ENCODE measurements at regions not wholly inside any gene's neighbourhood (a gene's known extent, or its start where the extent isn't known, plus 50 kb on each side); places are given as distances from the start of the nearest gene placed in this dataset.
"Not testable (repeated sequence)": the region's sequence is repeated elsewhere in the genome, so short reads cannot be mapped to it uniquely, and the experiment has no call there.

- not testable (repeated sequence) for DNase-seq (ENCODE audit: low read depth)
Measured at GRCh38 chr17:72472853-72473390, 352.1 kb downstream of the SOX9 start.

- no peak for DNase-seq (ENCODE audit: low read depth)
Measured at GRCh38 chr17:72474243-72474642, 353.4 kb downstream of the SOX9 start.

- no peak for DNase-seq (ENCODE audit: low read depth)
Measured at GRCh38 chr17:72474719-72475477, 354.1 kb downstream of the SOX9 start.

GRCh38 chr17:72476134-72476533, 355.3 kb downstream of the SOX9 start:
- no peak for DNase-seq (ENCODE audit: low read depth)

- DNase-seq (ENCODE audit: low read depth) = no peak
Measured at GRCh38 chr17:72476575-72476986, 355.8 kb downstream of the SOX9 start.

- no peak for DNase-seq (ENCODE audit: low read depth)
Measured at GRCh38 chr17:72477491-72477890, 356.7 kb downstream of the SOX9 start.

- DNase-seq (ENCODE audit: low read depth) = no peak
Measured at GRCh38 chr17:72479113-72479512, 358.3 kb downstream of the SOX9 start.

GRCh38 chr17:72481572-72481971, 360.8 kb downstream of the SOX9 start:
- DNase-seq (ENCODE audit: low read depth) = no peak

- no peak for DNase-seq (ENCODE audit: low read depth)
Measured at GRCh38 chr17:72485596-72485995, 364.8 kb downstream of the SOX9 start.

- no peak for DNase-seq (ENCODE audit: low read depth)
Measured at GRCh38 chr17:72486806-72487205, 366.0 kb downstream of the SOX9 start.

GRCh38 chr17:72487731-72488494, 367.1 kb downstream of the SOX9 start:
- DNase-seq (ENCODE audit: low read depth) = no peak

- no peak for DNase-seq (ENCODE audit: low read depth)
Measured at GRCh38 chr17:72488555-72489271, 367.9 kb downstream of the SOX9 start.

- no peak for DNase-seq (ENCODE audit: low read depth)
Measured at GRCh38 chr17:72489272-72489641, 368.4 kb downstream of the SOX9 start.

GRCh38 chr17:72491102-72491501, 370.3 kb downstream of the SOX9 start:
- DNase-seq (ENCODE audit: low read depth) = no peak

GRCh38 chr17:72492494-72492893, 371.7 kb downstream of the SOX9 start:
- no peak for DNase-seq (ENCODE audit: low read depth)

- no peak for DNase-seq (ENCODE audit: low read depth)
Measured at GRCh38 chr17:72492941-72493340, 372.1 kb downstream of the SOX9 start.

- no peak for DNase-seq (ENCODE audit: low read depth)
Measured at GRCh38 chr17:72494566-72494965, 373.7 kb downstream of the SOX9 start.

GRCh38 chr17:72496461-72496860, 375.6 kb downstream of the SOX9 start:
- peak; percentile 22 for DNase-seq (ENCODE audit: low read depth)

GRCh38 chr17:72497915-72498314, 377.1 kb downstream of the SOX9 start:
- no peak for DNase-seq (ENCODE audit: low read depth)

- no peak for DNase-seq (ENCODE audit: low read depth)
Measured at GRCh38 chr17:72498364-72499210, 377.8 kb downstream of the SOX9 start.
